ENCODE measurements at regions not wholly inside any gene's neighbourhood (a gene's known extent, or its start where the extent isn't known, plus 50 kb on each side); places are given as distances from the start of the nearest gene placed in this dataset.
"Not testable (repeated sequence)": the region's sequence is repeated elsewhere in the genome, so short reads cannot be mapped to it uniquely, and the experiment has no call there.

GRCh38 chr4:138588501-138588900 is 346.4 kb upstream of the SLC7A11 start:
- TF ChIP-seq, protein P1, sequence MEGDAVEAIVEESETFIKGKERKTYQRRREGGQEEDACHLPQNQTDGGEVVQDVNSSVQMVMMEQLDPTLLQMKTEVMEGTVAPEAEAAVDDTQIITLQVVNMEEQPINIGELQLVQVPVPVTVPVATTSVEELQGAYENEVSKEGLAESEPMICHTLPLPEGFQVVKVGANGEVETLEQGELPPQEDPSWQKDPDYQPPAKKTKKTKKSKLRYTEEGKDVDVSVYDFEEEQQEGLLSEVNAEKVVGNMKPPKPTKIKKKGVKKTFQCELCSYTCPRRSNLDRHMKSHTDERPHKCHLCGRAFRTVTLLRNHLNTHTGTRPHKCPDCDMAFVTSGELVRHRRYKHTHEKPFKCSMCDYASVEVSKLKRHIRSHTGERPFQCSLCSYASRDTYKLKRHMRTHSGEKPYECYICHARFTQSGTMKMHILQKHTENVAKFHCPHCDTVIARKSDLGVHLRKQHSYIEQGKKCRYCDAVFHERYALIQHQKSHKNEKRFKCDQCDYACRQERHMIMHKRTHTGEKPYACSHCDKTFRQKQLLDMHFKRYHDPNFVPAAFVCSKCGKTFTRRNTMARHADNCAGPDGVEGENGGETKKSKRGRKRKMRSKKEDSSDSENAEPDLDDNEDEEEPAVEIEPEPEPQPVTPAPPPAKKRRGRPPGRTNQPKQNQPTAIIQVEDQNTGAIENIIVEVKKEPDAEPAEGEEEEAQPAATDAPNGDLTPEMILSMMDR (IDR thresholded peaks at IDR 0.05), result no peak
- TF ChIP-seq POLR2A (IDR thresholded peaks at IDR 0.05), result no peak

GRCh38 chr4:138579146-138579545 is 337.0 kb upstream of the SLC7A11 start:
- WGBS, 2 donors, result 85 to 90% methylated on average over 2 of the region's 2 CpGs
- no peak for TF ChIP-seq POLR2A (IDR thresholded peaks at IDR 0.05)
- TF ChIP-seq, protein P1 (IDR thresholded peaks at IDR 0.05), result no peak
- DNase-seq, result no peak
- no peak overlapping the region for H3K4me3 ChIP-seq
- H3K4me1 ChIP-seq, result no peaks in the 10 kb centered on the region
- no peak overlapping the region for H3K27ac ChIP-seq
- no peaks in the 10 kb centered on the region for H3K27me3 ChIP-seq
- peaks cover 0 to 19% (median 12%) of the 10 kb centered on the region in 3 donors for H3K9me3 ChIP-seq
- intact Hi-C loops (cut with DNase I), result no loop called here
- no peaks in the 10 kb centered on the region for H3K36me3 ChIP-seq

More at GRCh38 chr4:138588501-138588900, 346.4 kb upstream of the SLC7A11 start:
- Histone ChIP-seq H3K4me3 (no peak overlapping the region), H3K9me3 (no peaks in the 10 kb centered on the region), H3K27me3 (no peaks in the 10 kb centered on the region), H3K27ac (no peak overlapping the region), H3K4me1 (no peaks in the 10 kb centered on the region), H3K36me3 (no peaks in the 10 kb centered on the region)
- intact Hi-C loops (cut with DNase I), result no loop called here
- no peak for DNase-seq

- H3K27me3 ChIP-seq; H3K4me1 ChIP-seq; H3K4me3 ChIP-seq; intact Hi-C loops (cut with DNase I); H3K27ac ChIP-seq; DNase-seq; H3K36me3 ChIP-seq: not testable (repeated sequence)
- 86 to 87% methylated on average over 2 to 3 of the region's 3 CpGs for WGBS, 2 donors
- TF ChIP-seq, protein P1 (IDR thresholded peaks at IDR 0.05), result peak in 1 of 6 experiments; percentile 49
- H3K9me3 ChIP-seq, result peaks cover 0 to 19% (median 12%) of the 10 kb centered on the region in 3 donors
Observed at GRCh38 chr4:138577826-138578225, 335.7 kb upstream of the SLC7A11 start.

- Histone ChIP-seq H3K4me3 (no peak overlapping the region), H3K36me3 (no peaks in the 10 kb centered on the region), H3K9me3 (peaks cover 0 to 19% (median 12%) of the 10 kb centered on the region in 3 donors), H3K27ac (no peak overlapping the region), H3K4me1 (no peaks in the 10 kb centered on the region), H3K27me3 (no peaks in the 10 kb centered on the region)
- no peak for TF ChIP-seq POLR2A (IDR thresholded peaks at IDR 0.05)
- TF ChIP-seq, protein P1 (IDR thresholded peaks at IDR 0.05), result no peak
- intact Hi-C loops (cut with DNase I), result no loop called here
- DNase-seq, result no peak
Observed at GRCh38 chr4:138577145-138577544, 335.0 kb upstream of the SLC7A11 start.

DNA sequence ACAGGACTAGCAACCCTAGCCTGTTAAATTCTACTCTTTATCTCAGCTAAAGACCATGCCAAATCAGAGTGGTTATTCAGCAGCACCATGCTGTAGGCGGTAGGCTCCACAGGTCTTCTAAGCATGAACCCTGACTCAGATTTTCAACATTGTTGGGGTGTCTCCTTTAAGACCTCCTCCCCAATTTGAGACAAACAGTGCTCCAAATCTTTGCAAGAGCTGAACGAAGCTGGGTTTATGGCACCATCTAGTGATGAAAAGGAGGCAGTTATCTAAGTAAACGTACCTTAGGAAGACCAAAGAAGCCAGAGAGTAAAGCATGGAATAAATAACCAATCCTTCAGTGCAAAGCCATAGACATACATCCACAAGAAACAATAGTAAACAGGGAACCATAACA is 334.5 kb upstream of the SLC7A11 start:
- H3K27me3 ChIP-seq, result no peaks in the 10 kb centered on the region
- H3K36me3 ChIP-seq, result no peaks in the 10 kb centered on the region
- no peak for DNase-seq
- H3K4me3 ChIP-seq, result no peak overlapping the region
- H3K27ac ChIP-seq, result no peak overlapping the region
- intact Hi-C loops (cut with DNase I), result no loop called here
- H3K9me3 ChIP-seq, result peaks cover 0 to 16% (median 12%) of the 10 kb centered on the region in 3 donors
- TF ChIP-seq, protein P1 (IDR thresholded peaks at IDR 0.05), result peak in 2 of 6 experiments; percentile 28 to 57
- TF ChIP-seq POLR2A (IDR thresholded peaks at IDR 0.05), result no peak
- H3K4me1 ChIP-seq, result no peaks in the 10 kb centered on the region
- 42 to 43% methylated on average over 3 of the region's 3 CpGs for WGBS, 2 donors

Measured in esophagus squamous epithelium (tissue), 5 donors.